ENCODE measurements at regions not wholly inside any gene's neighbourhood (a gene's known extent, or its start where the extent isn't known, plus 50 kb on each side); places are given as distances from the start of the nearest gene placed in this dataset.
A peak's percentile ranks its signal among the peaks of the same experiment; 100 is the strongest.

- TF ChIP-seq CTCF (IDR thresholded peaks at IDR 0.05) (no peak), POLR2A (IDR thresholded peaks at IDR 0.05) (no peak)
- 55 to 68% methylated on average over 4 of the region's 4 CpGs for WGBS, 2 donors
- no peak overlapping the region for H3K4me3 ChIP-seq (ENCODE audit: low read depth, poor library complexity, severe bottlenecking)
- no peak for DNase-seq (ENCODE audit: low spot score in 2 of 2)
- intact Hi-C loops (cut with DNase I; ENCODE audit: low total_unique reads), result no loop called here
These were observed 165.4 kb downstream of the CDH26 start for GRCh38 chr20:60123652-60124051.

GRCh38 chr20:60124776-60125381 is 166.7 kb downstream of the CDH26 start:
- 79 to 86% methylated on average over 3 of the region's 3 CpGs for WGBS, 2 donors
- no peak for DNase-seq (ENCODE audit: low spot score in 2 of 2)
- TF ChIP-seq POLR2A (IDR thresholded peaks at IDR 0.05) (no peak), CTCF (IDR thresholded peaks at IDR 0.05) (no peak)
- H3K4me3 ChIP-seq (ENCODE audit: low read depth, poor library complexity, severe bottlenecking), result no peak overlapping the region
- intact Hi-C loops (cut with DNase I; ENCODE audit: low total_unique reads), result no loop called here

GRCh38 chr20:60125513-60125912 is 167.3 kb downstream of the CDH26 start:
- H3K4me3 ChIP-seq (ENCODE audit: low read depth, poor library complexity, severe bottlenecking), result no peak overlapping the region
- intact Hi-C loops (cut with DNase I; ENCODE audit: low total_unique reads), result no loop called here
- TF ChIP-seq CTCF (IDR thresholded peaks at IDR 0.05), result no peak
- TF ChIP-seq POLR2A (IDR thresholded peaks at IDR 0.05), result no peak
- WGBS, 2 donors, result 84 to 85% methylated on average over 8 of the region's 8 CpGs
- no peak for DNase-seq (ENCODE audit: low spot score in 2 of 2)

GRCh38 chr20:60126975-60127374 is 168.8 kb downstream of the CDH26 start:
- no peak overlapping the region for H3K4me3 ChIP-seq (ENCODE audit: low read depth, poor library complexity, severe bottlenecking)
- 72 to 82% methylated on average over 1 of the region's 1 CpG for WGBS, 2 donors
- TF ChIP-seq POLR2A (IDR thresholded peaks at IDR 0.05) (no peak), CTCF (IDR thresholded peaks at IDR 0.05) (no peak)
- intact Hi-C loops (cut with DNase I; ENCODE audit: low total_unique reads), result no loop called here
- peak in 1 of 2 donors; percentile 37 for DNase-seq (ENCODE audit: low spot score in 2 of 2)

GRCh38 chr20:60131375-60131774 is 173.2 kb downstream of the CDH26 start:
- 54 to 63% methylated on average over 6 of the region's 6 CpGs for WGBS, 2 donors
- TF ChIP-seq CTCF (IDR thresholded peaks at IDR 0.05) (no peak), POLR2A (IDR thresholded peaks at IDR 0.05) (no peak)
- intact Hi-C loops (cut with DNase I; ENCODE audit: low total_unique reads), result no loop called here
- no peak overlapping the region for H3K4me3 ChIP-seq (ENCODE audit: low read depth, poor library complexity, severe bottlenecking)
- DNase-seq (ENCODE audit: low spot score in 2 of 2), result no peak

All from lower leg skin (tissue), 4 donors.